ENCODE measurements at regions not wholly inside any gene's neighbourhood (a gene's known extent, or its start where the extent isn't known, plus 50 kb on each side); places are given as distances from the start of the nearest gene placed in this dataset.

DNA sequence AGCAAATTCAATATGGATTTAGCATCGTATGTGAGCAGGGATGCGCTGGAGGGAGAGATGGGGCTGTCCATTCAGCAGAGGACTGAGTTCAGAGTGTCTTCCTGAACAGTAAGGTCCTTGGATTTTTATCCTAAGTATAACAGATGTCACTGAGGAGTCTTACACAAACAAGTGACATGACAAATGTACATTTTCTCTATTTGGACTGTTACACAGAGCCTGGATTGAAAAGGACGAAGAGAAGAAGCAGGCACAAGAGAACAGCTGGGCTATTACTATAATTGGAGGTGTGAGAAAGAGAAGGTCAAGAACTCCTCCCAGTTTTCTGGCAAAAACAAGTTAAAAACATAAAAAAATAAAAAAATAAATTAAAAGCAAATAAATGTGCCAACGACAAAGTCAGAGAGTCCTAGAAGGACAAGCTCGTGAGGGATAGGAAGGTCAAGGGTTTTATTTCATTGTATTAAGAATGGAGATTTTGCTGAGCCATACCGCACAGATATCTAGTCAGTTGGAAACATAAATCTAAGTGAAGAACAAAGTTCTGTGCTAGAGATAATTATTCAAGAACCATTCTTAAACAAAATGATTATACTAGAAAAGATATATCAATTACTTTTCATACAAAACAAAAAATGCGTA is 1186.3 kb downstream of the EFNB2 start:
- Histone ChIP-seq H2BK15ac (ENCODE audit: low read depth, low read length) (no peak overlapping the region), H2AK5ac (ENCODE audit: low read depth, low read length) (no peak overlapping the region), H4K8ac (ENCODE audit: low read depth in 2 of 2, low read length in 2 of 2) (no peak overlapping the region), H3K27ac (ENCODE audit: insufficient read depth, low read length) (no peak overlapping the region), H3K4me1 (ENCODE audit: control insufficient read depth, insufficient read depth, low read length) (peaks cover 6% of the 10 kb centered on the region), H3K23ac (ENCODE audit: low read depth, low read length) (no peak overlapping the region), H2AK9ac (replicated peaks; ENCODE audit: low read depth, low read length, poor library complexity) (no peak overlapping the region), H3K4ac (ENCODE audit: low read depth, low read length) (no peak overlapping the region), H3K56ac (ENCODE audit: extremely low read depth, insufficient read depth, low read length) (no peak overlapping the region), H2AFZ (replicated peaks; ENCODE audit: low read length, poor library complexity) (no peak overlapping the region), H2BK20ac (ENCODE audit: low read depth, low read length) (no peak overlapping the region), H3K4me2 (ENCODE audit: low read depth, low read length) (no peak overlapping the region), H3K36me3 (ENCODE audit: control insufficient read depth, insufficient read depth, low read length) (no peaks in the 10 kb centered on the region), H3K14ac (replicated peaks; ENCODE audit: low read depth, low read length) (no peak overlapping the region), H3K4me3 (ENCODE audit: insufficient read depth, low read depth, low read length) (no peak overlapping the region), H3K9me1 (ENCODE audit: insufficient read depth, low read length) (peaks cover 4% of the 10 kb centered on the region; the same call in 1 of the 2 replicates), H3K79me1 (ENCODE audit: low read depth in 1 of 2, low read length in 2 of 2) (no peaks in the 10 kb centered on the region), H3K9me3 (ENCODE audit: control insufficient read depth, insufficient read depth, low read length) (no peaks in the 10 kb centered on the region), H3K27me3 (ENCODE audit: control insufficient read depth, insufficient read depth, low read length) (no peaks in the 10 kb centered on the region), H3K18ac (ENCODE audit: low read depth, low read length) (no peak overlapping the region), H4K20me1 (ENCODE audit: insufficient read depth, low read length) (no peaks in the 10 kb centered on the region), H4K91ac (ENCODE audit: insufficient read depth, low read depth, low read length) (no peak overlapping the region), H2BK120ac (ENCODE audit: low read depth, low read length) (no peak overlapping the region), H2BK5ac (ENCODE audit: low read depth, low read length, poor library complexity, severe bottlenecking) (no peak overlapping the region), H4K5ac (ENCODE audit: low read depth, low read length) (no peak overlapping the region), H3K9ac (ENCODE audit: low read depth, low read length) (no peak overlapping the region)
- in situ Hi-C loops (cut with MboI; ENCODE audit: low sequenced_read_pairs) = loop anchor here (25.0 kb wide), 1 partner anchor 1188 kb away; the partner anchor contains the start of gene EFNB2
- ATAC-seq (ENCODE audit: low read depth) (no peak), DNase-seq (no peak)
- BruUV-seq (replicated peaks) = no TSS peak
- intact Hi-C loops (cut with micrococcal nuclease) = no loop called here
- ChIA-PET POLR2A (ENCODE audit: unreplicated experiment) (no interaction called here), CTCF (interaction anchor here (0.6 kb wide), 1 partner anchor 16 kb away, joined by 3 read pairs; no protein-coding TSS in a partner anchor)
- TF ChIP-seq FOS (IDR thresholded peaks at IDR 0.05; ENCODE audit: low read depth, low read length) (no peak), MAFK (IDR thresholded peaks at IDR 0.05; ENCODE audit: low read depth, low read length) (no peak), CEBPB (IDR thresholded peaks at IDR 0.05; ENCODE audit: low read depth, low read length) (no peak), NFE2L2 (IDR thresholded peaks at IDR 0.05; ENCODE audit: low read depth, low read length) (no peak), RCOR1 (IDR thresholded peaks at IDR 0.05; ENCODE audit: insufficient replicate concordance, low read length) (no peak)
- TF ChIP-seq, protein P1, sequence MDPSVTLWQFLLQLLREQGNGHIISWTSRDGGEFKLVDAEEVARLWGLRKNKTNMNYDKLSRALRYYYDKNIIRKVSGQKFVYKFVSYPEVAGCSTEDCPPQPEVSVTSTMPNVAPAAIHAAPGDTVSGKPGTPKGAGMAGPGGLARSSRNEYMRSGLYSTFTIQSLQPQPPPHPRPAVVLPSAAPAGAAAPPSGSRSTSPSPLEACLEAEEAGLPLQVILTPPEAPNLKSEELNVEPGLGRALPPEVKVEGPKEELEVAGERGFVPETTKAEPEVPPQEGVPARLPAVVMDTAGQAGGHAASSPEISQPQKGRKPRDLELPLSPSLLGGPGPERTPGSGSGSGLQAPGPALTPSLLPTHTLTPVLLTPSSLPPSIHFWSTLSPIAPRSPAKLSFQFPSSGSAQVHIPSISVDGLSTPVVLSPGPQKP (IDR thresholded peaks at IDR 0.05; ENCODE audit: borderline replicate concordance, low read depth, low read length) = no peak
- WGBS, 2 experiments (ENCODE audit: extremely low coverage in 2 of 2, insufficient read length in 1 of 2) = no CpG with 5 or more reads among the region's 7 CpGs
- dilution Hi-C loops (cut with HindIII; ENCODE audit: low sequenced_read_pairs, unreplicated experiment) = no loop called here

All from IMR-90 (cell line).